HG03060 (cell line): ENCODE measurements at regions not wholly inside any gene's neighbourhood (a gene's known extent, or its start where the extent isn't known, plus 50 kb on each side); places are given as distances from the start of the nearest gene placed in this dataset.
"Not testable (repeated sequence)": the region's sequence is repeated elsewhere in the genome, so short reads cannot be mapped to it uniquely, and the experiment has no call there.

Experiments used
- ATAC-seq: cut with Tn5 transposase; IDR thresholded peaks from one replicate; pipeline ENCODE4 v1.9.1; 2021; ENCODE audit warnings: low read depth, moderate number of reproducible peaks; ENCODE audit not compliant: unreplicated experiment

- no peak for ATAC-seq
These were observed 121.5 kb upstream of the FHIT start for GRCh38 chr3:61372723-61373122.

- ATAC-seq, result no peak
These were observed 127.1 kb upstream of the FHIT start for GRCh38 chr3:61378311-61378710.

GRCh38 chr3:61381745-61382392 lies 130.6 kb upstream of the FHIT start:
- no peak for ATAC-seq

GRCh38 chr3:61387817-61388216 lies 136.6 kb upstream of the FHIT start:
- ATAC-seq, result no peak

GRCh38 chr3:61393480-61393947 lies 142.3 kb upstream of the FHIT start:
- not testable (repeated sequence) for ATAC-seq

- ATAC-seq, result no peak
These were observed 150.1 kb upstream of the FHIT start for GRCh38 chr3:61401359-61401758.

- no peak for ATAC-seq
These were observed 154.0 kb upstream of the PTPRG start for GRCh38 chr3:61407397-61407796.

- no peak for ATAC-seq
These were observed 151.7 kb upstream of the PTPRG start for GRCh38 chr3:61409638-61410037.

- ATAC-seq, result not testable (repeated sequence)
These were observed 151.0 kb upstream of the PTPRG start for GRCh38 chr3:61410358-61410757.

- ATAC-seq, result no peak
These were observed 150.2 kb upstream of the PTPRG start for GRCh38 chr3:61411009-61411662.

- no peak for ATAC-seq
These were observed 146.9 kb upstream of the PTPRG start for GRCh38 chr3:61414456-61414855.

- no peak for ATAC-seq
These were observed 146.2 kb upstream of the PTPRG start for GRCh38 chr3:61415201-61415600.

- no peak for ATAC-seq
These were observed 144.8 kb upstream of the PTPRG start for GRCh38 chr3:61416618-61417017.

- no peak for ATAC-seq
These were observed 144.0 kb upstream of the PTPRG start for GRCh38 chr3:61417352-61417751.

- peak; percentile 54 for ATAC-seq
These were observed 141.1 kb upstream of the PTPRG start for GRCh38 chr3:61420136-61420759.

- ATAC-seq, result no peak
These were observed 138.3 kb upstream of the PTPRG start for GRCh38 chr3:61422945-61423673.

GRCh38 chr3:61425356-61425755 lies 136.0 kb upstream of the PTPRG start:
- ATAC-seq, result no peak

- no peak for ATAC-seq
These were observed 132.3 kb upstream of the PTPRG start for GRCh38 chr3:61429106-61429505.

GRCh38 chr3:61434901-61435300 lies 126.5 kb upstream of the PTPRG start:
- not testable (repeated sequence) for ATAC-seq

- not testable (repeated sequence) for ATAC-seq
These were observed 126.0 kb upstream of the PTPRG start for GRCh38 chr3:61435361-61435760.
